ENCODE measurements at regions not wholly inside any gene's neighbourhood (a gene's known extent, or its start where the extent isn't known, plus 50 kb on each side); places are given as distances from the start of the nearest gene placed in this dataset.

- Histone ChIP-seq H3K9me3 (ENCODE audit: control insufficient read depth, low read depth, low read length) (peaks cover 14% of the 10 kb centered on the region), H2AK5ac (ENCODE audit: insufficient read length, low read length) (no peak overlapping the region), H3K79me1 (ENCODE audit: insufficient read depth, low read depth, low read length, poor library complexity, severe bottlenecking) (no peaks in the 10 kb centered on the region), H2BK20ac (ENCODE audit: low read depth, low read length, poor library complexity, severe bottlenecking) (no peak overlapping the region), H3K27ac (ENCODE audit: insufficient read length, low read depth, low read length) (no peak overlapping the region), H2BK12ac (ENCODE audit: insufficient read length, low read depth, low read length) (no peak overlapping the region), H3K18ac (ENCODE audit: insufficient read length, low read depth, low read length) (no peak overlapping the region), H3K56ac (ENCODE audit: insufficient read length, low read depth, low read length) (no peak overlapping the region), H4K5ac (ENCODE audit: insufficient read length, low read depth, low read length) (no peak overlapping the region), H3K27me3 (ENCODE audit: insufficient read depth, low read length) (no peaks in the 10 kb centered on the region), H2AFZ (ENCODE audit: low read length) (no peak overlapping the region), H3K4me1 (ENCODE audit: insufficient read depth, low read length) (no peaks in the 10 kb centered on the region), H3T11ph (ENCODE audit: low read length) (no peak overlapping the region), H2BK5ac (ENCODE audit: insufficient read length, low read length) (no peak overlapping the region), H3K14ac (ENCODE audit: insufficient read depth, low read length) (no peak overlapping the region), H3K23ac (ENCODE audit: insufficient read length, low read depth, low read length) (no peak overlapping the region), H3K9ac (ENCODE audit: extremely low read depth, insufficient read length, low read length) (no peak overlapping the region), H2BK15ac (ENCODE audit: low read depth, low read length) (no peak overlapping the region), H4K8ac (replicated peaks; ENCODE audit: insufficient read length, low read depth, low read length) (no peak overlapping the region), H3K4ac (ENCODE audit: low read depth, low read length) (no peak overlapping the region), H3K4me2 (ENCODE audit: insufficient read depth, insufficient read length, low read length) (no peak overlapping the region), H2BK120ac (ENCODE audit: low read depth, low read length, poor library complexity, severe bottlenecking) (no peak overlapping the region), H4K20me1 (ENCODE audit: control insufficient read depth, insufficient read depth, insufficient read length) (no peaks in the 10 kb centered on the region), H3K23me2 (ENCODE audit: insufficient read length, low read depth, low read length, poor library complexity, severe bottlenecking) (no peaks in the 10 kb centered on the region), H4K91ac (ENCODE audit: insufficient read length, low read depth, low read length) (no peak overlapping the region), H3K79me2 (ENCODE audit: insufficient read depth, low read length) (no peaks in the 10 kb centered on the region)
- peaks cover 78 to 81% of the 10 kb centered on the region in 2 experiments for H3K9me3 Mint-ChIP-seq
- H3K36me3 Mint-ChIP-seq (ENCODE audit: insufficient read depth in 1 of 3, low read depth in 3 of 3), result peaks cover 1 to 7% (median 6%) of the 10 kb centered on the region in 3 experiments; a peak in 4 of 7 replicates
- peaks cover 2% of the 10 kb centered on the region for H3K27me3 Mint-ChIP-seq (ENCODE audit: low read depth)
- WGBS (ENCODE audit: extremely low coverage, insufficient read length, low lambda C conversion rate), result no CpG with 5 or more reads among the region's 3 CpGs
- no peak for TF ChIP-seq CTCF (conservative IDR thresholded peaks at IDR 0.05)
- H3K27ac Mint-ChIP-seq, result no peak overlapping the region
- DNase-seq, result no peak
- H3K4me1 Mint-ChIP-seq, result no peaks in the 10 kb centered on the region
- H3K4me3 Mint-ChIP-seq, result no peak overlapping the region
These were observed 161.1 kb downstream of the PHF8 start for GRCh38 chrX:53883196-53883595.
